ENCODE measurements at regions not wholly inside any gene's neighbourhood (a gene's known extent, or its start where the extent isn't known, plus 50 kb on each side); places are given as distances from the start of the nearest gene placed in this dataset.

GRCh38 chr6:144990784-144991183, 705.6 kb downstream of the UTRN start:
- in situ Hi-C loops (cut with HindIII; ENCODE audit: low pct_unique_long_range_greater_than_20kb, low sequenced_read_pairs) = no loop called here
- DNase-seq (ENCODE audit: low read depth, low spot score) (no peak), ATAC-seq (no peak)
- H3K27ac ChIP-seq (ENCODE audit: low read length) = no peak overlapping the region
- TF ChIP-seq, protein P1, sequence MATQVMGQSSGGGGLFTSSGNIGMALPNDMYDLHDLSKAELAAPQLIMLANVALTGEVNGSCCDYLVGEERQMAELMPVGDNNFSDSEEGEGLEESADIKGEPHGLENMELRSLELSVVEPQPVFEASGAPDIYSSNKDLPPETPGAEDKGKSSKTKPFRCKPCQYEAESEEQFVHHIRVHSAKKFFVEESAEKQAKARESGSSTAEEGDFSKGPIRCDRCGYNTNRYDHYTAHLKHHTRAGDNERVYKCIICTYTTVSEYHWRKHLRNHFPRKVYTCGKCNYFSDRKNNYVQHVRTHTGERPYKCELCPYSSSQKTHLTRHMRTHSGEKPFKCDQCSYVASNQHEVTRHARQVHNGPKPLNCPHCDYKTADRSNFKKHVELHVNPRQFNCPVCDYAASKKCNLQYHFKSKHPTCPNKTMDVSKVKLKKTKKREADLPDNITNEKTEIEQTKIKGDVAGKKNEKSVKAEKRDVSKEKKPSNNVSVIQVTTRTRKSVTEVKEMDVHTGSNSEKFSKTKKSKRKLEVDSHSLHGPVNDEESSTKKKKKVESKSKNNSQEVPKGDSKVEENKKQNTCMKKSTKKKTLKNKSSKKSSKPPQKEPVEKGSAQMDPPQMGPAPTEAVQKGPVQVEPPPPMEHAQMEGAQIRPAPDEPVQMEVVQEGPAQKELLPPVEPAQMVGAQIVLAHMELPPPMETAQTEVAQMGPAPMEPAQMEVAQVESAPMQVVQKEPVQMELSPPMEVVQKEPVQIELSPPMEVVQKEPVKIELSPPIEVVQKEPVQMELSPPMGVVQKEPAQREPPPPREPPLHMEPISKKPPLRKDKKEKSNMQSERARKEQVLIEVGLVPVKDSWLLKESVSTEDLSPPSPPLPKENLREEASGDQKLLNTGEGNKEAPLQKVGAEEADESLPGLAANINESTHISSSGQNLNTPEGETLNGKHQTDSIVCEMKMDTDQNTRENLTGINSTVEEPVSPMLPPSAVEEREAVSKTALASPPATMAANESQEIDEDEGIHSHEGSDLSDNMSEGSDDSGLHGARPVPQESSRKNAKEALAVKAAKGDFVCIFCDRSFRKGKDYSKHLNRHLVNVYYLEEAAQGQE (IDR thresholded peaks at IDR 0.05; ENCODE audit: insufficient read depth in 1 of 2, low read depth in 2 of 2, low read length in 1 of 2) = no peak
- TF ChIP-seq POLR2AphosphoS5 (IDR thresholded peaks at IDR 0.05; ENCODE audit: low read depth, low read length) = no peak
- no peak for TF ChIP-seq SIN3A (IDR thresholded peaks at IDR 0.05; ENCODE audit: borderline replicate concordance, insufficient read depth, low read depth, low read length)
- TF ChIP-seq TCF7L2 (IDR thresholded peaks at IDR 0.05; ENCODE audit: low read depth, low read length) = no peak
- TF ChIP-seq, protein P2, sequence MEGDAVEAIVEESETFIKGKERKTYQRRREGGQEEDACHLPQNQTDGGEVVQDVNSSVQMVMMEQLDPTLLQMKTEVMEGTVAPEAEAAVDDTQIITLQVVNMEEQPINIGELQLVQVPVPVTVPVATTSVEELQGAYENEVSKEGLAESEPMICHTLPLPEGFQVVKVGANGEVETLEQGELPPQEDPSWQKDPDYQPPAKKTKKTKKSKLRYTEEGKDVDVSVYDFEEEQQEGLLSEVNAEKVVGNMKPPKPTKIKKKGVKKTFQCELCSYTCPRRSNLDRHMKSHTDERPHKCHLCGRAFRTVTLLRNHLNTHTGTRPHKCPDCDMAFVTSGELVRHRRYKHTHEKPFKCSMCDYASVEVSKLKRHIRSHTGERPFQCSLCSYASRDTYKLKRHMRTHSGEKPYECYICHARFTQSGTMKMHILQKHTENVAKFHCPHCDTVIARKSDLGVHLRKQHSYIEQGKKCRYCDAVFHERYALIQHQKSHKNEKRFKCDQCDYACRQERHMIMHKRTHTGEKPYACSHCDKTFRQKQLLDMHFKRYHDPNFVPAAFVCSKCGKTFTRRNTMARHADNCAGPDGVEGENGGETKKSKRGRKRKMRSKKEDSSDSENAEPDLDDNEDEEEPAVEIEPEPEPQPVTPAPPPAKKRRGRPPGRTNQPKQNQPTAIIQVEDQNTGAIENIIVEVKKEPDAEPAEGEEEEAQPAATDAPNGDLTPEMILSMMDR (IDR thresholded peaks at IDR 0.05) = no peak
- no TSS peak for BruUV-seq (replicated peaks)
- H3K4me3 ChIP-seq (ENCODE audit: low read depth in 2 of 2, low read length in 2 of 2) = no peak overlapping the region
- H3K36me3 ChIP-seq (ENCODE audit: control insufficient read depth, insufficient read depth, low read length) = no peaks in the 10 kb centered on the region
- ChIA-PET CTCF (no interaction called here), POLR2A (no interaction called here)
- no peaks in the 10 kb centered on the region for H3K4me1 ChIP-seq (ENCODE audit: control insufficient read depth, insufficient read depth, low read length)
- H3K9me3 ChIP-seq (ENCODE audit: control insufficient read depth, insufficient read depth, low read depth, low read length) = no peaks in the 10 kb centered on the region
- H3K27me3 ChIP-seq (ENCODE audit: control insufficient read depth, insufficient read depth, low read length) = no peaks in the 10 kb centered on the region
- intact Hi-C loops (cut with micrococcal nuclease; ENCODE audit: unreplicated experiment) = no loop called here

GRCh38 chr6:144993870-144994269, 708.7 kb downstream of the UTRN start:
- intact Hi-C loops (cut with micrococcal nuclease; ENCODE audit: unreplicated experiment) (no loop called here), in situ Hi-C loops (cut with HindIII; ENCODE audit: low pct_unique_long_range_greater_than_20kb, low sequenced_read_pairs) (no loop called here)
- Histone ChIP-seq H3K27me3 (ENCODE audit: control insufficient read depth, insufficient read depth, low read length) (no peaks in the 10 kb centered on the region), H3K4me1 (ENCODE audit: control insufficient read depth, insufficient read depth, low read length) (no peaks in the 10 kb centered on the region), H3K36me3 (ENCODE audit: control insufficient read depth, insufficient read depth, low read length) (no peaks in the 10 kb centered on the region), H3K4me3 (ENCODE audit: low read depth in 2 of 2, low read length in 2 of 2) (no peak overlapping the region), H3K9me3 (ENCODE audit: control insufficient read depth, insufficient read depth, low read depth, low read length) (no peaks in the 10 kb centered on the region), H3K27ac (ENCODE audit: low read length) (no peak overlapping the region)
- no peak for TF ChIP-seq SIN3A (IDR thresholded peaks at IDR 0.05; ENCODE audit: borderline replicate concordance, insufficient read depth, low read depth, low read length)
- TF ChIP-seq, protein P1 (IDR thresholded peaks at IDR 0.05; ENCODE audit: insufficient read depth in 1 of 2, low read depth in 2 of 2, low read length in 1 of 2) = no peak
- TF ChIP-seq TCF7L2 (IDR thresholded peaks at IDR 0.05; ENCODE audit: low read depth, low read length) = no peak
- TF ChIP-seq POLR2AphosphoS5 (IDR thresholded peaks at IDR 0.05; ENCODE audit: low read depth, low read length) = no peak
- TF ChIP-seq, protein P2 (IDR thresholded peaks at IDR 0.05) = no peak
- BruUV-seq (replicated peaks) = no TSS peak
- DNase-seq (ENCODE audit: low read depth, low spot score) (no peak), ATAC-seq (no peak)
- ChIA-PET CTCF (no interaction called here), POLR2A (no interaction called here)
